Germinal center (tissue), 1 donor: ENCODE measurements at regions not wholly inside any gene's neighbourhood (a gene's known extent, or its start where the extent isn't known, plus 50 kb on each side); places are given as distances from the start of the nearest gene placed in this dataset.

ENCODE experiments used
- DNase-seq: peaks from one replicate; pipeline ENCODE4 v3.0.0; 2012; ENCODE audit warnings: mixed read lengths, low spot score

DNA sequence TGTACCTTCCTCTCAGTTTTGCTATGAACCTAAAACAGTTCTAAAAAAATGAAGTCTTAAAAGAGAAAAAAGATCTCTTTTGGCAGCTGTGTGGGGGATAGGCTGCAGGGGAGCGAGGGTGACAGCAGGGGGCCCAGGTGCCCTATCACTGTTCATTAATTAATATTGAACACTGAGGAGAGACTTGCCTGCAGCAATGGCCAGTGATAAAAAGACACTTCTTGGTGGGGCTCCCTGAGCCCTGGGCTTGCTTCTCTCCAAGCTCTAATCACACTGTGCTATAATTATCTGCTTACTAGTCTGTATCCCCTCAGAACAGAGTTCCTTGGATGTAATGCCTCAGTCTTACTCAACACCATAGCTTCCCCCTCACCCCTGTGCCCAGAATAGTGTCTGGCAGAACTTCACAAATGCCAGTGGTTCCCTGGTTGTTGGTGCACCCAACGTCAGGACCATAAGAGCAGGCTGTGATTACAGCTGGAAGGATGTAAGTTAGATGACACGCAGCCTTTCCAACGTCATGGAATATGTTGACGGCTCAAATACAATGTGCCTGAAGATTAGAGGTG is 52.0 kb upstream of the IRX6 start:
- DNase-seq: no peak

GRCh38 chr16:55272744-55273143 is 51.3 kb upstream of the IRX6 start:
- DNase-seq: no peak

DNA sequence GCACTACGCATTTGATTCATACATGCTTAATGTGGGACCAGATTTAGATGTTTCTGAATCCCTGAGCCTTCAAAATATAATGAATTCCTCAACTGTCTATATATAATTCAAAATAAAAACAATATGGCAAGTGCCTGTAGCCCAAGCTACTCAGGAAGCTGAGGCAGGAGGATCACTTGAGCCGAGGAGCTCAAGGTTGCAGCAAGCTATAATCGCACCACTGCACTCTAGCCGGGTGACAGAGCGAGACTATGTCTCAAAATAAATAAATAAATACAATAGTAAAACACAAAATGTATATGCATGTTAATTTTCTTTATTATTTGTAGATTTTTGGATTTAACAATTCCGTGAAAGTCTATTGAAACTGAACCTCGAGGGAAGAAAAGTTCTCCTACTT is 50.6 kb upstream of the IRX6 start:
- DNase-seq: no peak

GRCh38 chr16:55273959-55274358 is 50.0 kb upstream of the IRX6 start:
- DNase-seq: no peak
